HG02884 (cell line): ENCODE measurements at regions not wholly inside any gene's neighbourhood (a gene's known extent, or its start where the extent isn't known, plus 50 kb on each side); places are given as distances from the start of the nearest gene placed in this dataset.

ENCODE experiments used
- ATAC-seq: cut with Tn5 transposase; IDR thresholded peaks from one replicate; pipeline ENCODE4 v1.9.1; 2021; ENCODE audit warnings: mild to moderate bottlenecking, moderate library complexity; ENCODE audit not compliant: unreplicated experiment

DNA sequence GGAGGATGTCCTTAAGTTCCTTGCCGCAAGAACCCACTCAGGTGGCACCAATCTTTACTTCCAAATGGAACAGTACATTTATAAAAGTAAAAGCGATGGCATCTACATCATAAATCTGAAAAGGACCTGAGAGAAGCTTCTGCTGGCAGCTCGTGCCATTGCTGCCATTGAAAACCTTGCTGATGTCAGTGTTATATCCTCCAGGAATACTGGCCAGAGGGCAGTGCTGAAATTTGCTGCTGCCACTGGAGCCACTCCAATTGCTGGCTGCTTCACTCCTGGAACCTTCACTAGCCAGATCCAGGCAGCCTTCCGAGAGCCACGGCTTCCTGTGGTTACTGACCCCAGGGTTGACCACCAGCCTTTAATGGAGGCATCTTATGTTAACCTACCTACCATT lies 191.7 kb downstream of the TRIM27 start:
- no peak for ATAC-seq

DNA sequence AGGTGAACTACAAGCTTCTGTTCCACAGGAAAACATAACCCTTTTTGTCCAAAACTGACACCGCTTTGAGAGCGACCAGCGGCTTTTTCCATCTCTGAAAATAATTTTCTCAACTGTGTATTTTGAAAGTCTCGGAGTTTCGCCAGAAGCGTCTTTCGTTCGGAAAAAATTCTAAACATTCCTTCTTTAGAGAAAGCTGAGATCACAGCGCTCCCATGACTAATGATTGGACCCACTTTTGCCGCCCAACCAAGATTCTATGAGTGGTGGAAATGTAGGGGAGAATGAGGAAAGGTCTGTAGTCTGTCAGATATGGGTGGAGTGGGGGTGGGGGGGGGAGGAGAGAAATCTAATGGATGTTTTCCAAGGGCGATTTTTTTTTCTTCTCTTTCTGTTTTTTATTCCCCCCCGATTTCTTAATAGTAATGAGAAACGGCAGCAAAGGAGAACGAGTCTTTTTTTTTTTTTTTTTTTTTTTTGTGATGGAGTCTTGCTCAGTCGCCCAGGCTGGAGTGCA lies 189.3 kb downstream of the TRIM27 start:
- ATAC-seq, result no peak

DNA sequence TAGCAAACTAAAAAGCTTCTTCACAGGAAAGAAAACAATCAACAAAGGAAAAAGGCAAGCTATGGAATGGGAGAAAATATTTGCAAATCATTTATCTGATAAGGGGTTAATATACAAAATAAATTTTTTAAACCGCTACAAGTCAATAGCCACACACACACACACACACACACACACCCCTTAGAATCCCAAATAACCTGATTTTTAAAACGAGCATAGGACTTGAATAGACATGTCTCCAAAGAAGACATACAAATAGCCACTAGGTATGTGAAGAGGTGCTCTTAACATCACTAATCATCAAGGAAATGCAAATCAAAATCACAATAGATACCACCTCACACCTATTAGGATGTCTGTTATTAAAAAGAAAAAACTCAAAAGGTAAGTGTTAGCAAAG lies 187.7 kb downstream of the TRIM27 start:
- ATAC-seq, result no peak

DNA sequence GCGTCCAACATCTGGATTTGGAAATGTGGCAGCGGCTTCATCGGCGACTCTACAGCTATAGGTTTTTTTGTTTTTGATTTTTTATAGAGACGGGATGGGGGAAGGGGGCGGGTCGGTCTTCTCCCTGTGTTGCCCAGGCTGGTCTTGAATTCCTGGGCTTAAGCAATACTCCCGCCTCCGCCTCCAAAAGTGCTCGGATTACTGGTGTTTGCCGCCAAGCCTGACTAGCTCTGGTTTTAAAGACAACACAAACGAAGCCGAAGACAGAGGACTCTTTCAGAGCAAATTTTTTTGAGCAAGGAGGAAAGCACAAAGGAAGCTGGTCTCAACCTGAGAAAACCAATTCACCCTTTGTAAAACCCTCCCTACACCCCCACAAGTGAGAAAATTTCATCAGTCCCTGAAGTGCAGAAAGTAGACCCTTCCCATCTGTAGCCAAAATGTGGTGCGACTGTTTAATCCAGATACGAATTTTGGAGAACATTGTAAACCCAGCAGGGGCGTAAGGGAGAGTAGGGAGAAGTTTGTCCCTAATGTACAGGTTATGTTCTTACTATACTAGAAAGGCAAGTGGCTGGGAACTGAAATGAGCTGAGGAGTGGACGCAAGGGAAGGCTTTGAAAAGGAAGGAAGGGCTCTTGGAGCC lies 185.9 kb downstream of the TRIM27 start:
- ATAC-seq, result no peak

DNA sequence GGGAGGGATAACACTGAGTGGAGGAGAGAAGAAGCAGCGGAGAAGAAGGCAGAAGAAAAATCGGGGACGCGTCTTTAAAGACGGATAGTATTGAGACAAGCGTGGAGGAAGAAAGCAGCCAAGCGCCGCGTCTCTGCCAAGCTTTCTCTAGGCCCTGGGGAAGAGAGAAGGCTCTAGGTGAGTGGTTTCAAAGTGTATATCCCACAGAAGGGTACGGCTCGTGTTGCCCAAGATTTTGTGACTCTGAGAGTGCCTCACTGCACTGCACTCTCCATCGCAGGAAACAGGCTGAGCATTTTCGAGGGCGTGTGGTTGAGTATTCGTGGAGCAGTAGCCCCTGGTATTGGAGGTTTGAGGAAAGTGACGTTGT lies 185.4 kb downstream of the TRIM27 start:
- ATAC-seq, result no peak

DNA sequence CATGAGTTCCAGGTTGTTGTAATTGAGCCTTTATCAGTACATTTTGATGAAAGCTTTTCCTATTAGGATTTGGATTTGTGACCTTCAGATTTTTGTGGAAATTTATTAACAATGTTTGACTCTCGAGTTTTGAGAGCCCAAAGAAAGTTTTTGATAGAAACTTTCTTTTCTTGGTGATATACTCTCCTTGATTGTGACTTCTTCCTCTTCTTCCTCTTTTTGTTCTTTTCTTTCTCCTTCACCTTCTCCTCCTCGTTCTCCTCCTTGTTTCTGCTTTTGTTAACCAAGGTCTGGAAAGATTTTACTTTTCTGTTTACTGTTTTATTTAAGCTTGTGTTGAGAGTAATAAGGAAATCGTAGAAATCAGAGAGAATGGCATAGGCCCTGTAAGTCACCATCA lies 182.4 kb downstream of the TRIM27 start:
- no peak for ATAC-seq

DNA sequence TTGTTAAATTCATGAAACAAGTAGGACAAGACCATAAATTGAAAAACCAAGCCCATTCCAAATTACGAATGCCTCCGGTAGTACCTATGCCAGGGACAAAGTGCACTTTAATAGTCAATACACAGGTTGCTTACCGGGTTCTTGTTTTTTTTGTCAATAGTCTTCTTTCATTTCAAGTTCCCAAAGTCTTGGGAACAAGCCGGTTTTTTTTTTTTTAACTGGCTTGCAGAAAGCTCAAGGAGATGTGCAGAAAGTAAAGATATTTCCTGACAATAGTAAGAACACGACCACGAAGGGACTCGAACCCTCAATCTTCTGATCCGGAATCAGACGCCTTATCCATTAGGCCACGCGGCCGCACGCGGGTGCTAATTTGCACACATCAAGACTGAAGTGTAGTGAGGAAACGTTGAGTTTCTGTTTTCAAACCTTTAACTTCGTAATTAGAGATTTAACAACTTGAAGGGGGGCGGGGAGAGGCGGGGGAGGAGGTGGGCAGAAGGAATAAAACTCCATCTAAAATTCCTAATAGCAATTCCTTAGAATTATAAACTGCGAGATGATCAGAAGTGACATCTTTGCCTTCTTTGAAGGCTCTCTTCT lies 181.0 kb downstream of the TRIM27 start:
- no peak for ATAC-seq

DNA sequence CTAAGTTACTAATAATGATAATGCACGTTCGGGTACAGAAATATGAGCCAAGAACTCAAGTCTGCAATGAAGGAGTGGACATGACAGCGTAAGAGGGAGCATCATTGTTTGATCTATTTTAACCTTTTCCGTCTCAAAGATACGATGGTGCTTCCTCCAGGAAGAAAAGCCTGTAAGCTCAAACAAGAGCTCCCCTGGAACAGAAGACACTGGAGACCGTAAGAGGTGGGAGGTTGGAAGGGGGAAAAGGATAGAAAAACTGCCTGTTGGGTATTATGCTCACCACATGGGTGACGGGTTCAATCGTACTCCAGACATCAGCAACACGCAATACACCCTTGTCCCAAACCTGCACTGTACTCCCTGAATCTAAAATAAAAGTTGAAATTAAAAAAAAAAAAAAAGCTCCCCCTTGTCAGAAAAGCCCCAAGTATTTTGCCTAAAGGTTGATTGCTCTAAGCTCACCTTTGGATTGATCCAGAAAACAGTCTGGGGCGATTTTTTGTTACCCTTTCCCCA lies 180.5 kb downstream of the TRIM27 start:
- no peak for ATAC-seq

DNA sequence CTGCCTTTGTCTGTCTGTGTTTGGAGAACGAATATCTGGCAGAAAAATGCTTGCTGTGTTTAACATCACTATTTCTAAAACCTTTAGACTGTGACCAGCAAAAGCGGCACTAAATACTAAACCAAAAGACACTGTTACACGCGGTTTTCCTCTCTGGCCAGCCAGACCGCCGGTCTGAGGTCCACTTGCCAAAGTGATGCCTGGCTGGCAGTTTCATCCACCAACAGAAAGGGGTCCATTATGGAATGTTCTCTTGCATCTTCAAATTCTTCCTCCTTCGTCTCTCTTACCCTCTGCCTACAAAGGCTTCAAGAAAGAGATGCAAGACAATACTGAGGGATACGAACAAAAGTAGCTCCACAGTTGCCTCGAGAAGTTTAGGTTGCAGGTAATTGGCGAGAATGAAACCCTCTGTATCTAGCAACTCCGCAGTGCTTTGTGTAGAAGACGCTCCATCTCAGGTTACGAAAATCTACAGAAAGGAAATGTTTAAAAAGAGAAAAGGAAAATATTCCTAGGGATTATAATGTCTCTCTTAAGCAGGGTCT lies 176.6 kb downstream of the TRIM27 start:
- ATAC-seq, result no peak

DNA sequence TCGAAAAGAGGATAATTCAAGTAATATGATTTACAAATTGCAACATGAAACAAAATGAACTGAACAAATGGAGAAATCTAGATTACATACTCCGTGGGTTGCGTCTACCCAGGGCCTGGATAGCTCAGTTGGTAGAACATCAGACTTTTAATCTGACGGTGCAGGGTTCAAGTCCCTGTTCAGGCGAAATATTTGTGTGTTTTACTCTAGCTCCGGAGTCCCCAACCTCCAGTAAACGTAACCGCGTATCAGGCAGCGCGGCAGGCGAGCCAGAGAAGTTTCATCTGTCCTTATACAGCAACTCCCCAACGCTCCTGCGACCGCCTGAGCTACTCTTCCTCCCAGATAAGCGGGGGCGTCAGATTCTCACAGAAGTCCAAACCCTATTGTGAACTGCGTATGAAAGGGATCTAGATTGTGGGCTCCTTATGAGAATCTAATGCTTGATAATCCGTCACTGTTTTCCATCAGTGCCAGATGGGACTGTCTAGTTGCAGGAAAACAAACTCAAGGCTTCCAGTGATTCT lies 176.1 kb downstream of the TRIM27 start:
- ATAC-seq, result no peak

DNA sequence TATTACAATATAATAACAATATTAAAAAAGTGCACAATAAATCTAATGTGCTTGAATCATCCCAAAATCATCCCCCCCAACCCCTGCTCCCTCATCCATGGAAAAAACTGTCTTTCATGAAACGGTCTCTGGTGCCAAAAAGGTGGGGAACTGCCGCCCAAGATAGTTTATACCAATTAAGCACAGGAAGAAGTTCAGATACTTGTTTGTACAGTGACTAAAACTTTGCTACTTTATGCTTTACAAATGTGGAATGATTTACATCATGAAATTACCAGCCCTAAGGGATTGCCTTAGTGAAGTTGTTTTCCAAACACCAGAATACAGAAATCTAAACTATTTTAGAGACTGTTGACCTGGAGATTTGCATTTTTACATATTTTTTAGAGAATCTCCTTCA lies 175.6 kb downstream of the TRIM27 start:
- no peak for ATAC-seq

DNA sequence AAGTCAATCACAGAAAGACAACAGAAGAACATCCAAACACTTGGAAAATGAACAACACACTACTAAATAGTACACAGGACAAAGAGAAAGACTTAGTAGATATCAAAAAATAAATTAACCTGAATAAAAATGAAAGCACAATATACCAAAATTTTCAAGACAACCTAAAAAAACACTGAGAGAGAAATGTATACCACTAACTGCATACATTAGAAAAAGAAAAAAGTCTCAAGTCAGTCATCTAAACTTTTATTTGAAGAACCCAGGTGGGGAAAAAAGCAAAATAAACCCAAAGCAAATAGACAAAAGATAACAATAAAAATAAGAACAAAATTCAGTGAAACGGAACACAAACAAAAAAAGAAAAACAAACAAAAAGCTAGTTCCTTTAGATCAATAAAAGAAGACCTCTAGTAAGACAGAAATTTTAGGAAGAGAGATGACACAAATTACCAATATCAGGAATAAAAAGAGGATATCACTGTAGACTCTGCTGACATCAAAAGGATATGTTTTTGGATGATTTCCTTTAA lies 172.8 kb downstream of the TRIM27 start:
- ATAC-seq, result no peak

DNA sequence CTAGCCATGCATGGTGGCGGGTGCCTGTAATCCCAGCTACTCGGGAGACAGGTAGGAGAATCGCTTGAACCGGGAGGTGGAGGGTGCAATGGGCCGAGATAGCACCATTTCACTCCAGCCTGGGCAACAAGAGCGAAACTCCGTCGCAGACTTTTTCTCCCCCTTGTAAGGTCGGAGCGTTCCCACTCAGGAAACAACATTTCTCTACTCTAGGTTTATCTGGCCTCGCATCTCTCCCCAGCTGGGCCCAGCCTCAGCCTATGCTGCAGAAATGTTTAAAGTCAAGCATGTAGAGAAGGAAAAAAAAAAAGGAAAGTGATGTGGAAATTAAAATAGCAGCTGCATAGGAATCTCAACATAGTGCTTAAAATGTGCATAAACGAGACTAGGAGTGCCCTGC lies 172.3 kb downstream of the TRIM27 start:
- no peak for ATAC-seq

DNA sequence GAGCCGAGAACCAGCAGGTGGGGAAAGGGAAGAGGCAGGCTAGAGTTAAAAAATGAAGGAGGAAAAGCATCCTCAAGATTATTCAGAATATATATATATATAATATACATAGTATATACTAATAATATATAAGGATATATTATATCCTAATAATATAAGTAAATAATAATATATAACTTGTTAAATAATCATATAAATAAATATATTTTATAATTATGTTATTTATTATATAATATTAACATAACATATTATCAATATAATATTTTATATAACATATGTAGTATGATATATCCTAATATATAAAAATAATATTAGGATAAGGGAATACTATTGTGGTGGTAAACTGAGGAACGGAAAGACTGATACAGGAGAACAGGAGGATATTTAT lies 171.8 kb downstream of the TRIM27 start:
- ATAC-seq, result no peak

DNA sequence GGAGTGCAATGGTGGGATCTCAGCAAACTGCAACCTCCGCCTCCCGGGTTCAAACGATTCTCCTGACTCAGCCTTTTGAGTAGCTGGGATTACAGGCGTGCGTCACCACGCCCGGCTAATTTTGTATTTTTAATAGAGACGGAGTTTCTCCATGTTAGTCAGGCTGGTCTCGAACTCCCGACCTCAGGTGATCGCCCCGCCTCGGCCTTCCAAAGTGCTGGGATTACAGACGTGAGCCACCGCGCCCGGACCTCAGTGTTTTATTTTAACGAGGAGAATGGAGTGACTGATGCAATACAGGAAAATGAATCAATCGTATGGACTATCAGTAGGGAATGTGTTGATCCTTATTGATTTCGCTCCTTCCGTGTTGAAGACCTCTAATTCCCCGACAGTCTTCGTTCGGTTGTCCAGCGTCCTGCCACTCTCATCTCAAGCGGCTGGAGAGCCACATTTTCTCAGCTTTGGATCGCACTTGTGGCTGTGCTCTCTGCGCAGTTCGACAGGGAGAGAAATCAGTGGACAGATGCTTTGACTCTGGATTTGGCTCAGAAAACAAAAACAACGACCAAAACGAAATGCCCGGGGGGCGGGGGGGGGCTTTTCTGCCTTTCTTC lies 166.2 kb downstream of the TRIM27 start:
- ATAC-seq, result no peak

DNA sequence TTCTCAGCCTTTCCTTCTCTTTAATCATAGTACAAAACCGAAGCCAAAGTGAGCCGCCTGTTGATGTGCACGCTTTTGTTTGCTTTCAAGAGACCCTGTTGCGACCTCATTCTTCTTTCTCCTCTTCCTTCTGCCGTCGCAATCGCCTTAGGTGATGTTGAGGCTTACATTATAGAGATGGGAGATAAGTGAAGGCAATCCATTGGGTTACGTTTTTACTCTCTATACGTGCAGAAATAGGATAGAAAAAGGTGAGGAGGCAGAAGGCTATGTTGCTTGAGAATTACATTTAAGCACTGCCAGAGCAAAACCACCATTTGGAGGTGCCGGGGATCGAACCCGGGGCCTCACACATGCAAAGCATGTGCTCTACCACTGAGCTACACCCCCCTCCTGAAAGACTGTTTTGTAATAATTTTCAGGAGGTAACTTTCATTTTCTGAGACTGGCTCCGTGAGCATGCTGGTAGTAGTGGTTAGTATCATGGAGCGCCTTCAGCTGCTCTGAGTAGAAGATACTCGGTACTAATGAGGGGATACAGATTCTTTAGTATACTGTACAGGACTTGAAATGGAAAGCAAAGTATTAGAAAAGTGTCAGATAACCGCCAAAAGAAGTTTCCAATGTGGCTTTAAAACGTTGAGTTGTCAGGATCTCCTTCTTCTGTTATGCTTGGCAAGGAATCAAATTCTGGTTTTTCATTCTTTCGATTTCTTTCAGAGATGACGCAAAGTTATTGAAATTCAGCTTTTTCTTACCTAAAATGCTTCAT lies 165.6 kb downstream of the TRIM27 start:
- ATAC-seq, result no peak

DNA sequence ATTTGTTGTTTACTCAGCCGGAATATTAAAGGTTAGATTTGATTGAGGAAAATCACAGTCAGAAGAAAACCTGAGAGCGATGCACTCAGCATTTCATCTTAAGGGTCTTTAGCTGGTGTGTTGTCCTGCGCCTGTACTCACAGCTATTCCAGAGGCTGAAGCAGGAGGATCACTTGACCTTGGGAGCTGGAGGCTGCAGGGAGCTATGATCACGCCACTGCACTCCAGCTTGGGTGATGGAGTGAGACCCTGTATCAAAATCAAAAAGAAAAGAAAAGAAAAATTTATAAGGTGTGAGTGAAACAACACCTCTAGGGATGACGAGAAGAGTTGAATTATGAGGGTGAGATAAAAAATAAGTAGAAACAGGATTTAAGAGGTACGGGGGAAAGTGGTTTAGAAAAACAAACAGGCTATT lies 165.0 kb downstream of the TRIM27 start:
- no peak for ATAC-seq

DNA sequence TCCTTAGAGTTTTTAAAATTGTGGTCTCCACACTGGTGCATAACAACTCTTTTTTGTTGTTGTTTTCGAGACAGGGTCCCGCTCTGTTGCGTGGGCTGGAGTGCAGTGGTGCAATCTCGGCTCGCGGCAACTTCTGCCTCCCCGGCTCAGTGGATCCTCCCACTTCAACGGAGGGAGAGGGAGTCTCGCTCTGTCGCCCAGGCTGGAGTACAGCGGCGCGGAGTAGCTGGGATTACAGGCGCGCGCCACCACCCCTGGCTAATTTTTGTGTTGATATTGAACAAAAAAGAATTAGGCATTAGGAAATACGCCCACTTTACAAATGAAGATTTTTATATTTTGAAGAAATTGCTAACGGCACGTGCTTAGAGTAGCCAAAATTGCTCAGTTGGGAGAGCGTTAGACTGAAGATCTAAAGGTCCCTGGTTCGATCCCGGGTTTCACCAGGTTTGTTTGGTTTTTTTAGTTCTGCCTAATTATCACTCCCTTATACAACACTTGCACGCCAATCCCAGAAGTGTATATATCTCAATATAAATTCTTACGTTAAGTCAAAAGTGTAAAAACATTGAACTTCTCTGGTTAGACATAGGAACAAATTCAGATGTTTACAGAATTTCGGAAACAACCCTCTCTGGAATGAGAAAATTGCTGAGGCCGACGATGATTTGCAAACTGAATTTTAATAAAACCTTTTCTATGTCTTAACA lies 159.6 kb downstream of the TRIM27 start:
- no peak for ATAC-seq

DNA sequence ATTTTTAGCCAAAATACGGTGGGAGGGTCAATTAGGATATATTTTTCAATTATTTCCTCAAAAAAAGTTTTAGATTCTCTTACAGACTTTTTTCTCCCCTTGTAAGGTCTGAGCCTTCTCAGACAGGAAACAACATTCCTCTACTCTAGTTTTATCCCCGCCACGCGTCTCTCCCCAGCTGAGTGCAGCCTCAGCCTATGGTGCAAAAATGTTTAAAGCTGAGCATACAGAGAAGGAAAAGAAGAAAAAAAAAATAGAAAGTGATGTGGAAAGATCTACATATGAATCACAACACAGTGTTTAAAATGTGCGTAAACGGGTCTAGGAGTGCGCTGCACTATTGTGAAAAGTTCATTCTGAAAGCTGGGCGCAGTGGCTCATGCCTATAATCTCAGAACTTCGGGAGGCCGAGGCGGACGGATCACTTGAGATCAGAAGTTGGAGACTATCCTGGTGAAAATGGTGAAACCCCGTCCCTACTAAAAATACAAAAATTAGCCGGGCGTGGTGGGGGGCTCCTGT lies 159.0 kb downstream of the TRIM27 start:
- ATAC-seq, result no peak

DNA sequence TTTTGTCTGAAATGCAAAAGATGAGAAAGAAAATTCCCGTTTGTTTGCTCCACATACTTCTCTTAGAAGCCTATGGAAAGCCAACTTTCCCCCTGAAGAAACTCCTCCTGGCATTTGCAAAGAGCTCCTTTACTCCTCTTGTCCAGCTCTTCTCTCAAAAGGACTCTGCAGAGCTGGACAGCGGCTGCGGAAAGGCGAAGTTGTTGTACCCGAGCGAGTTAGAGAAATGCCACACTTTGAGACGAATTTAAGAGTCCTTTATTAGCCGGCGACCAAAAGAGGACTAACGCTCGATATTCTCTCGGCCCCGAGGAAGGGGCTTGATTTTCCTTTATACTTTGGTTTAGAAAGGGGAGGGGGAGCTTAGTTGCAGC lies 157.8 kb downstream of the TRIM27 start:
- ATAC-seq, result no peak
